HG03439 (cell line): ENCODE measurements at regions not wholly inside any gene's neighbourhood (a gene's known extent, or its start where the extent isn't known, plus 50 kb on each side); places are given as distances from the start of the nearest gene placed in this dataset.

Source experiments
- ATAC-seq: cut with Tn5 transposase; IDR thresholded peaks from one replicate; pipeline ENCODE4 v1.9.1; 2021; ENCODE audit warnings: mild to moderate bottlenecking, moderate library complexity; ENCODE audit not compliant: unreplicated experiment

DNA sequence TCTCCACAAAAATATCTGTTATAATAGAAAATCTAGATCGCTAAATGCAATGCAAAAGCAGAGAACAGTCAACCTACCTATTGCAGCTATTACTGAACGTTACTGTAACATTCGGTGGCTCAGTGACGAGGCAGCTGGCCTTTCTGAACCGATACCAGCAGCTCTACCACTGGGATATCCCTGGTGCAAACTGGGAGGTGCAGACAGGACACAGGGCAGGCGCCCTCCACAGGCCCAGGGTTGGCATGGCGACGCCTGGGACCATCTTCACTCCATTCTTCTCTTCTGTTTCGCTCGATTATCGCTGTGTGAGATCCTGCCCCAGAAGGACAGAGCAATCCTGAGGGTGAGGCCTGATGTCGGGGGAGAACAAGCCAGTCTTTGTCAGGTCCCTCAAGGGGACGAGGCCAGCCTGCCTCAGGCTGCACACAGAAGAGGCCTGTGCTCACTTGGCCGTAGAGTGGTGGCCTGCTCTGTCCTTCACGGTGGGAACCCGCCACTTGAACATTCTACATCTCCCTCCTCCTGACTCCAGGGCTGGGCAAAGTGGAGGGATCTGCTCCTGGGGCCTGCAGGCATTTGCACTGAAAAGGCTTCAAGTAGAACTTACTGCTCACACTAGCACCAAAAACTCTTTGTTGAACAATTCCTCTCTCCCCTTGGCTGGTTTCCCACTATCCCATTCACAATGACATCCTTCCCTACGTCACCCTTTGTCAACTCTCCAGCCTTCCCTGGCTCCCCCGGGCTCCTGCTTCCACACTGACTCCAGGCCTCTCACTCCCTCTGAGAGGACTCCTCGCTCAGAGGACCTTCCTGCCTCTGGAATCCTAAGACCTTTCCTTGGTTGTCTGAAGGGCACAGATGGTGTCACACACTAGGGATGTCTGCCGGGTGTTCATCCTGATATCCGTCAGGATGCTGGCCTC lies 49.7 kb downstream of the CYRIA start:
- ATAC-seq: no peak

DNA sequence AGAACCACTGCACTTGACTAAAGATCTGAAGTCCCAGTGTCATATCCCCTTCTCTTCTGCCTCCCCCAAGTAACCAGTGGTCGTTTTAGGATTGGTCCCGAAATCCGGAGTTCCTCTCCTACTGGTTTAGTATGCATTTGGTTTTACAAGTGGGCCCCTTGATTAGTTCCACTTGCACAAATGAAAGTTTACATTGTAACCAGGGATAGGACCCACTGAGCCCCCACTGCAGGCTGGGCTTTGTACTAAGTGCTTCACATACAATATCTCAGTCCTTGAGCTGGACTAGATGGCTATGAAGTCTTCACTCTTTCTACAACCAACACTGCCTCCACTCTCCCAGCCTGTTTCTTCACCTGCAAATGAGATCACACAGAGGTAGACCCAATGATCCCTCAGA lies 50.4 kb downstream of the CYRIA start:
- no peak for ATAC-seq

DNA sequence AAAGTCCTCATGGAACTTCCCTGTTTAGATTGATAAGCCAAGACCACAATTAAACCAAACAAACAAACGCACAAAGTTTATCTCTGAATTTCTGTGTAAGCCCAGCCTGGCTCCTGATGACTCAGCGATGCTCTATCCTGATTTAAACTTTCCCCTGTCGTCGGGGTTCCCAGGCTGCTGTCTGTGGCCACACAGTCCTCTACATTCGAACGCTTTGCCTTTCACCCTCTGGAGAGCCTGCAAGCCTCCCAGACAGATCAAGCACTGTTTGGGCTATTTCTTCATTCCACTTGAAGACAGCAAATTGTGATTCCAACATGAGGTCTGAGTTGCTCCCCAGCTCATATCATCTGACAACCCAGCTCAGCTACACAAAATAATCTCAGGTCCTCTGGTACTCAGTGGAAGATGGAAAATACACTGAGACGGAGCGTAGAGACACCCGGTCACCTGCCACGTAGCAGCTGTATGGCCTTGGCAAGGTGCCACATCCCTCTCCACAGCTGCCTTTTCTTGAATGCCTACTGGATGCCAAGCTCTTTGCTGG lies 51.2 kb downstream of the CYRIA start:
- ATAC-seq: no peak

DNA sequence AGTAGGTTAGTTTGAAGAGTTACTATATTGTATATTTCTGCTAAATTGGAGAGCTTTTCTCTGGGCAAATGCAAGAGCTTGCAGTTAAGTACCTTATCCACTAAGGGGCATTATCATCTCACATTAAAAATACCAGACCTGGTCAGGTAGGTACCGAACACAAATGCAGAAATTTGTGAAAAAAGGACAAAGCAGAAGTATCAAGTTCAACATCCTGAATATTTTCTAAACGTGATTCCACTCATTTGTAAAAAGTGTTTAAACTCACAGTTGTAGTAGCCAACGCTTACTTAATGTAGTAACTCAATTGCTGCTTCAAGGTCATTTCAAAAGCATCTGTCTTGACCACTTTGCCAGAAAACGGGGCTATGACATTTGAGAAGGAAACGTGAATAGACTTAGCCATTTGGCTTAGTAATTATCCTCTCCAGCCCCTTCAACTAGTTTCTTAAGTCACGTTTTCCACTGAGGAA lies 52.1 kb downstream of the CYRIA start:
- no peak for ATAC-seq

DNA sequence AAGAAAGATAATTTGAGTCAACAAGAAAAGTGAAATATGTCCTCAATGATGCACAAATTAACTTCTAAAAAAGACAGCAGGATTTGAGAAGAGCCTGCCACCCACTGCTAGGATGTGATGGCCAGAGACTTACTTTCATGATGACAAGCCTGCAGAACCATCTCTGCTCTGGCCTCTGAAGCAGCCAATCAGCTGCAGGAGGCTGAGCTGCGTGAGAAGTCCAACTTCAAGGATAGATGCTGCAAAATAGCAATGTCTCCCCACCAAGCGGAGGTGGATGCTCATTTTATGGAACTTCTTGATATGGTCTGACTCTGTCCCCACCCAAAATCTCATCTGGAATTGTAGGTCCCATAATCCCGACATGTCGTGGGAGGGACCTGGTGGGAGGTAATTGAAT lies 53.1 kb downstream of the CYRIA start:
- no peak for ATAC-seq

DNA sequence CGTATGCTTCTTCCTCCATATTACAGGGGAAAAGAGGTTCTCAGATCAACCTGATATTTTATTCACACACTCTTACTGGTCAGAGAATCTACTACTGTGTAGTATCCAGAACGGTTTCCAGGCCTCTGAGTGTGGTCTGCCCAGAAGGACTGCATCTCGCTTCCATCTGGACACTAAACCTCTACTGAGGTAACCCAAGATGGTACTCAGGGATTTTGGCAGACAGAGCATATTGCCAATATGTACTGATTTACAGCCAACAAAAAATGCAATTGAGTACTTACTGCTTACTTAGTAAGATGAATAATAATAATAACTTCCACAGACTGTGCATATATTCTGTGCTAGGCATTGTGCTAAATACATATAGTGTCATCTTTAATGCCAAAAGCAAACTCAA lies 55.8 kb downstream of the CYRIA start:
- no peak for ATAC-seq

DNA sequence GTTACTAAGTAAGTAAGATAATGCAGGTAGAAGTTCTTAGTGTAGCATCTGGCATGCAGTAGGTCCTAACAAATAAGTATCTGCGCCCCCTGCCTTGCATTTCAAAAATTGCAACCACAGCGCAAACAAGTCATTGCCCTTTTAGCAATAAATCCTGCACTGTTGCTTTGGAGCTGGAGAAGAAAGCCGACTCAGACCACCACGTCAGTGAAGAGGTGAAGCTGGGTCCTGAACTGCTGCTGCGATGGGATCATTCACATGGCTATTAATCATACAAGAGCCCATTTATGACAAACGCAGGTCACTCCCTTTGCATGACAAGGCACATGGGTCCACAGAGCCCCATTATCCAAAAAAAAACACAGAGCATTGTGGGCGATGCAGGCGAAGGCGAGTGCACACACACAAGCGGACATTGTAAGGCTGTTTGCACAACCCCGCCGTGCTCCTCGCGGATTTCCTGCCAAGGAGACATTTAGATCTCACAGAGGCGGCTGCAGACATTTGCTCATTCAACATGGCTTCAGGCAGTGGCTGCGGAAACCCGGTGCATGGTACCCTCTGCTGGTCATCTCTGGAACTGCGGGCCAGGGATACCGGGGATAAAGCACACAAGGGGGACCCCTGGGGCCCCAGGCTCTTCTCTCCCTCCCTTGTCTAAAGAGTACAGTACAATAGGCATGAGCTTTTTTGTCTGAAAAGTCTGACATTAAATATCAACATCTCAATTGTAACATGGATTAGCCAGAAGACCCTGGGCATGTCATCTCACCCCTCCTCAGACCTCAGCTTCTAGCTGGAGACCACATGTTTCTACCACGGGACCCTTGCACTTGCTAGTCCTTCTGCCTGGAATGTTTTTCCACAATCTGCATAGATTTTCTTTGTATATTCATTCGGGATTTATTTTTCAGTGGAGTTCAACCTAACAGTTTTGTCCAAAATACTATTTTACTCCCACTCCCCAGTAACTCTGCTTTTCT lies 56.7 kb downstream of the CYRIA start:
- ATAC-seq: peak; percentile 80

DNA sequence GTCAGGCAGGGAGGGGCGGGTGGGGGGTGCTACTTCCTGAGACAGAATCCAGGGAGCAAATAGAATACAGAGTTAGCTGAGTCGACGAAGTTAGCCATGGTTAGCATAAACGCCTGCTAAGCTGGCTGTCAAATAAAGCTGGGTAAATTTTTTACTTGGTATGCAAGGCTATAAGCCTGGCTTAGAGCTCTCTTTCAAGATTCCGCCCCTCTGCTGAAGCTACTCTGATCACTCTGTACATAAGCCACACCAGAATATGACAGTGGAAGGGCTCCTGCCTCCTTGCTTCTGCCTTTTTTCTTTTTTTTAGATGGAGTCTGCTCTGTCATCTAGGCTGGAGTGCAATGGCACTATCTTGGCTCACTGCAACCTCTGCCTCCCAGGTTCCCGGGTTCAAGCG lies 58.3 kb downstream of the CYRIA start:
- no peak for ATAC-seq

DNA sequence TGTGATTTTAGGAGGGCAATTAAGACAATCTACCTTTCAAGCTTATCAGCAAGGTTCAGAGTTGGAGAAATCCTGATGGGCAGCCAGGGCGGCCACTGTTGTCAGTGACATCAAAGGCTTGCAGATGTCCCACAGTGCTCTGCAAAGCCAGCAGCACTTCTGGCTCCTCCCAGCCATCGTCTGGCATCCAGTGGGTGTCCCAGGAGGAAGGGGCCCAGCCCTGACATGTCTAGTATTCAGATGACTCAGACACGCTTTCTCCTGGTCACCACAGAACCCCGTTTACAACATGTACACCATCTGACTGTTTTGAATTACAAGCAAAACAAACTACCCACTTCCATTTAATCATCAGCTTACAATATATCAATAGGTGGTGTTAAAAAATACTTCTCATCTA lies 61.4 kb downstream of the CYRIA start:
- no peak for ATAC-seq

DNA sequence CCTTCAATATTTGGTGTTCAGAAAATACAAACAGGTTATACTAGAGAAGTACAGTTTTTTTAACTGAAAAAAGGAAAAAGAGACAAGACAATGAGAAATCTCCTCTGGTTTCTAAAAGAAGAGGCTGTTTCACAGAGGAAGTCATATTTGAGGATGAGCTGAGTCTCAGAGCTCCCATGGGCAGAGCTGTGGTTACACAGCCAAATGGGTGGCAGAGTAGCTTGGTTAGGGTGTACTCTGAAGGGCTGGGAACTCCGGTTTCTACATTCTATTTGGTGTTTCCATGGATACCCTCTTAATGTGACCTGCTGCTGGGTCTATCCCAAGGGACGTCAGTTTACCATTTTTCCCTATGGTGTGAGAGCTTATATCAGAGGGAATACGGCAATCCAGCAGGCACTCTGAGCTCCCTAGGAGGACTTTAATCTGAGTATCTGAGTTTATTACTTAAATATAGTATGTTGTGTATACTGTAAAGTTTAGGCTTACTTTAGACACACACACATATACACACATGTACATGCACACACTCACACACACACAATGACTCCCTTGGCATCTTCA lies 74.2 kb downstream of the CYRIA start:
- no peak for ATAC-seq

DNA sequence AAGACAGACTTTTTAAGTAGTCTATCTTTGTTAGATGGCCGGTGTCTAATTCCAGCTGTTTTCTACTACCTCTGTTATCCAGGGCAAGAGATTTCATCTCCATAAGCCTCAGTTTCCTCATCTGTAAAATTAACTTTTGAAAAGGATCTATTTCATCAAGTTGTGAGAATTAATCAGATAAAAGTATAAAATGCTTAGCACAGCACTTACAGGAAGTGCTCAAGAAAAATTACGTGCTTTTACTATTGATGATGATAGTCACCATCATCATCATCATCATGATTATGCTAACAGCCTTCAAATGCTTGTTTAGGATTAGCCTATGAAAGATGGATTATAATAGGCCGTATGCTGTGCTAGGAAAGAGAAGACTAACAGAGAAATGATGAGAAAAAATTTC lies 76.2 kb downstream of the CYRIA start:
- no peak for ATAC-seq

DNA sequence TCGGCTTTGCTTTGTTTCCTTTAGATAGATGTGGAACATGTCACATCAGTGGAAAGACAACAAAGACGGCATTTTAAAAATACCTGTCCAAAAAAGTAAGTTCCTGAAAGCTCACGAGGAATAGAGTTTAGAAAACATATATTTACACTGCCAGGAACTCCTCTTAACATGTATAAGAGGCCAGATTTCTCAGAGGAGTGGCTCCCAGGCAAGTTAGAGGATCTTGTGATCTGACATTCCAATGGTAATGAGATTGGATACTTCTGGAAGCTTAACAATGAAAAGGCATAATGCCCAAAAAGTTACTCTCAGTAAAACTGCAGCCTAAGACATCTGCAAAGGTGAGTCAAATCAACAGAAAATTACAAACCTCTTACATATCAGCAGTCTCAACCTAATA lies 77.1 kb downstream of the CYRIA start:
- ATAC-seq: no peak

DNA sequence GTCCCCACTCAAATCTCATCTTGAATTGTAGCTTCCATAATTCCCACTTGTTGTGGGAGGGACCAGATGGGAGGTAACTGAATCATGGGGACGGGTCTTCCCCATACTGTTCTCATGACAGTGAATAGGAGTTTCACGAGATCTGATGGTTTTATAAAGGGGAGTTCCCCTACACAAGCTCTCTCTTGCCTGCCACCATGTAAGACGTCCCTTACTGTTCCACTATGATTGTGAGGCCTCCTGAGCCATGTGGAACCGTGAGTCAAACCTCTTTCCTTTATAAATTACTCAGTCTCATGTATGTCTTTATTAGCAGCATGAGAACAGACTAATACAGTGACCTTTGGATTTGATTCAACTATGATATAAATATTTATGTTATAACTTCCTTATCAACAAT lies 78.0 kb downstream of the CYRIA start:
- no peak for ATAC-seq

DNA sequence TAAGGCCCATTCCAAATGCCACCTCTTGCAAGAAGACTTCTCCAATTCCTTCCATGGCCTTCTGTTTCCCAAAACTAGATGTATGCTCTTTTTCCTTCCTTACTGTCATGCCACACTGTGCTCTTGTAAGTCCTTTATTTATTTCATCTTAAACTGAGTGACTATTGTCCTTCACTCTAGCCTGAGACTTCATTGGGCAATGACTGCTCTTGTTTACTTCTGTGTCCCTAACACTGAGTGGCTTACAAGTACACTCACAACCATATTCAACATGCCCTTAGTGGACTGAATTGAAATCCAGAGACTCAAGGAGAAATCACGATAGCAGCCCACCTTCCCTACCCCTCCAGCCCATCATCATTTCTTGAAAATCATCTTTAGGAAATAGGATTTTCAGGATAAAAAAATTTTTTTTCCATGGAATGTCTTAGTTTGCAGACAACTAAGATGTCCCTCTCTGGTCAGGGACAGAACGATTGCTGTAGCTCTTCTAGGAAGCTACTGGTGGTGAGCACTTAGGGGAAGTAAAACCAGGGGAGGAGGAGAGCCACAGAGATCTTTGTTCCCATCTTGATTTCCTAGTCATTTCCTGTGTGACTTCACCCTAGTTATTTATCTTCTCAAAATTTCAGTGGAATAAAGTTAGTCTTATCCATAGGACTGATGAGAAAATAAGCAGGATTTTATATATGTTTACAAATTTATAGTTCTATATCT lies 80.7 kb downstream of the CYRIA start:
- no peak for ATAC-seq

DNA sequence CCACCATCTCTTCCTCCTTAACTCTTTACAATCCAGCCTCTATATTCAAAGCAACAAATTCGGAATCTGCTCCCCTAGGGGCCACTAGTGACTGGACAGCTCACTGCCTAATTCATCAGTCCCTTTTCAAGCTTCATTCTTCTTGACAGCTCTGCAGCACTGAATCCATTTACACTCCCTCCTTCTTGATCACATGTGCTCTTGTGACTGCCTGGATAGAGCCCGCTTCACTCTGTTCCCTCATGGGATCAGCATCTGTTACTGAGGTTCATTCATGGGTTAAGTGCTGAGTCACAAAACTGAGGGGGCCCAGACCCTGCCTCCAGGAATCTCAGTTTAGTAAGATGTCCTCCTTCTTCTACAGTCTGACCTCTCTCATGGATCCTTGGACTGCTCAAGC lies 81.5 kb downstream of the CYRIA start:
- no peak for ATAC-seq

DNA sequence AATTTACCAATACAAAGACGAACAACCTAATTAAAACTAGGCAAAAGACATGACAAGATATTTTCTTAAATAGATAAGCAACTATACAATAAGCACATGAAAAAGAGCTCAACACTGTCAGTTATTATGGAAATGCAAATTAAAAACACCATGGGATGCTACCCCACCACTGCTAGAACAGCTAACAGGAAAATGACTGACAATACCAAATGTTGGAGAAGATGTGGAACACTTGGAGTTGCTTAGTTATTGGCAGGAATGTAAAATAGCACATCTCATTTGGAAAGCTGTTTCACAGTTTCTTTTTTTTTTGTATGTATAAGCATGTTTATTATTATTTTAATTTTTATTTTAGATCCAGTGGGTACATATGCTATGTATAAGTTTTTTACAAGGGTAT lies 84.4 kb downstream of the CYRIA start:
- ATAC-seq: no peak

DNA sequence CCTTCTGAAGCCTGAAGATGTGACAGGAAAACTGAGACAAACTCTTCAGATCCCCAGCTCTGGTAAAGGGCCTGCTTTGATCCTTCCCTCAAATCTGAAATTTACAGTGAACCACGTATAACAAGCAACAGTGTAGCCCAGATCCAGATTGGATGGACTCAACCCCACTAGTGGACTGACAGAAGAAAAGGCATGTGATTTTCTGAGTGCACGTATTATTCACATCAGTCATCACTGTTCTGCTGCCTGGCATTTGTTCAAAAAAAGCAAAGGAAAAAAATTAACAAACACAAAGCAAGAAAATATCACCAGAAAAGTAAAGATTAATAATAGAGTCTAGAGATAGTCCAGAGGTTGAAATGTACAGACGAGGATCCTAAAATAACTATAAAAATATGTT lies 87.6 kb downstream of the CYRIA start:
- no peak for ATAC-seq

DNA sequence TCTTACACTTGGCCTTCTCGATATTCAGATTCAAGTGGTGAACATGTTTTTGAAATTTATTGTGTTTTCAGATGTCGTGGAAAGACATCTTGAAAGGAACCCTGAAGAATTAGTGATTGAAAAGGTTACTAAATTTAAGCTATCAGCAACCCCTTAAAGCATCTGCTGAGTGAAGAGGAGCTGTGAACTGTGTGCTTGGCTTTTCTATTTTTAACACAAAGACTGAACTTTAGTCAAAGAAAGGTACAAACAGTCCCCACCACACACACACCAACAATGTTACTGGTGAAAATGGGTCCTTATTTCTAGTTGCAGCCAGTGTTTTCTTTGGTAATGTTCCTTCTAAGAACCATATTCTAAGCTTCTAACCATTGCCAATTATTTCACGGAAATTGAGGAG lies 95.1 kb downstream of the CYRIA start:
- no peak for ATAC-seq

DNA sequence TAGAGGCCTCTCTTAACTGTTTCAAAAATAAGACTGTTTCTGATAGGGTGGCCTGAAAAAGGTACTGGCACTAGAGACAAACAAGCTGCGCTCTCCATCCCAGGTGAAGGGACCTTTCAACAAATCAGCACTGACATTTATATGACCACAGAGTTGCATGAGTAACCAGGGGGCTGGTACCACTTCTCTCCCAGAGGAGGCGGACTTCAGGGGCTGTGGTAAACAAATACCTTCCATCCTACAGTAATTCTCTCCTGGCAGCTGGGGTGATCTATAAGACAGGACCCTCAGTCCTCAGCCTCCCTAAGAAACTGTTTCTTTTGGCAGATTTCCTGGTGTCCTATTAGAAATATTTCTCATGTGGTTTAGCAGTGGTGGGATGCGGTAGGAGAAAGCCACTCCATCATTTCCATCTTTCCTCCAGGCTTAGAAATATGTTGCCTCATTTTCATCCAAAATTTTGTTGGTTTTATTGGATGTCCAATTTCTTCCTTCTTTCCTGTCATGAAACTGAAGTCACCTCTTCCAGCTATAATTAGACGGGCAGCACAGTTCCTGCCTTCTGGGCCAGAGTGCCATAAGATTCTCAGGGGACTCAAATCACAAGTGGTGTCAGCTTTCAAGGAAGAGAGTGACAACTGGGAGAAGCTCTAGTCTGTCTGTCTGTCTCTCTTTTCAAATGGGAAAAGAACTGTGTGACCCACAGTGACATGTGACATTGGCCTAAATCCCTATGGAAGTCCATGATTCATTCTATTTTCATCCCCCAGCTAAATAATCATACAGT lies 96.4 kb downstream of the CYRIA start:
- no peak for ATAC-seq

DNA sequence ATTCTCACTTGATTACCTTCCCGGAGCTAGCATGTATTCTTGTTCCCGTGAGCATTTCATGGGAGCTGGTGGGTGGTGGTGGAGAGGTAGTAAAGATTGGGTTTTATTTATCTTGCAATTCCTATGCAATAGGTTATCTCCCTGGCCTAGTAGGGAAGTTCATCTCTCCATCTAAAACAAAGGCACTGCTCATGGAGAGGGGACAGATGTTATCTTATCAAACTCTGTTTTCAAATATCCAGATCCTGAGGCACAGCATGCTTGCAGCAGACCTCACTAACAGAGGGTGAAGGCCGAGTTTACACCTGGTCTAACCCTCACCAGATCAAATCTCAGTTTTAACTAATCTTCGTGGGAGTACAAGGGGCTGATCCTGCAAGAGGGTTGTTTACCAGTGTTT lies 98.9 kb downstream of the CYRIA start:
- no peak for ATAC-seq
